Erythroblast (primary cell): ENCODE measurements at regions not wholly inside any gene's neighbourhood (a gene's known extent, or its start where the extent isn't known, plus 50 kb on each side); places are given as distances from the start of the nearest gene placed in this dataset.
"Not testable (repeated sequence)": the region's sequence is repeated elsewhere in the genome, so short reads cannot be mapped to it uniquely, and the experiment has no call there.

Source experiments
- DNase-seq, 2 experiments: peaks; one replicate each; lab custom pipeline; 2025; lab: John Stamatoyannopoulos, UW

DNA sequence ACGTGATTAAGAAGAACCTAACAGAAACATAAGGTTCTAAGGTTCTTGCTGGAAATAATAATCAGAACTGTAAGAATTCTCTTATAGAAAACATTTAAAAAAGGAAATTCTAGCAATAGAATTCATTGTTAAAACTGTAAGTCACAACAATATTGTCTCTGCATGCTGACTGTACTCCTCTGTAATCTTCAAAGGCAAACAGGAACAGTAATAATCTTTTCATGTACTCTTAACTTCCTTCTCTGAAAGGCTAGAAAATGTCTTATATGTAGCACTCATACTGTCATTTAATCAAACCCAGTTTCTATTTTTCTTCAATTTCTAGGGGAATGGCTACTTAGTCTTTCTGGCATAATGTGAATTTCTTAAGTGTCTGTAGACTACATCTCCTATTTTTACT lies 103.5 kb upstream of the AGAP9 start:
- not testable (repeated sequence) for DNase-seq

DNA sequence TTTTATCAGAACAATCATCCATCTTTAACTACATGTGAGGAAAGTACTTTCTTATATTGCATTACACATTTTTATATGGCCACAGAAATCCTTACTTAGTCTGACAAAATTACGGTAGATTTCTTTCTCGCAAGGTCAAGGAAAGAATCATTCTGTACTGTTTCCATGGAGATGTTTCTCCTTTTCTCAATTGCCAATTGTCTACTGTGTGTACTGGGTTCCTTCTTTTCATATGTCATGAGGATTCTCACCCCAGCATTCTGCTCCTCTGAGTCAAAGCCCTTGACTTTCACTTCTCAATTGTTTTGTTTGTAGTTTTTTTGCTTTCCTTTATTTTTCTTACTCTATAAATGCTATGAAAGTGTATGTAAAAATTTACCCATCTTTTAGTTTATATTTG lies 99.3 kb upstream of the AGAP9 start:
- DNase-seq: not testable (repeated sequence)

DNA sequence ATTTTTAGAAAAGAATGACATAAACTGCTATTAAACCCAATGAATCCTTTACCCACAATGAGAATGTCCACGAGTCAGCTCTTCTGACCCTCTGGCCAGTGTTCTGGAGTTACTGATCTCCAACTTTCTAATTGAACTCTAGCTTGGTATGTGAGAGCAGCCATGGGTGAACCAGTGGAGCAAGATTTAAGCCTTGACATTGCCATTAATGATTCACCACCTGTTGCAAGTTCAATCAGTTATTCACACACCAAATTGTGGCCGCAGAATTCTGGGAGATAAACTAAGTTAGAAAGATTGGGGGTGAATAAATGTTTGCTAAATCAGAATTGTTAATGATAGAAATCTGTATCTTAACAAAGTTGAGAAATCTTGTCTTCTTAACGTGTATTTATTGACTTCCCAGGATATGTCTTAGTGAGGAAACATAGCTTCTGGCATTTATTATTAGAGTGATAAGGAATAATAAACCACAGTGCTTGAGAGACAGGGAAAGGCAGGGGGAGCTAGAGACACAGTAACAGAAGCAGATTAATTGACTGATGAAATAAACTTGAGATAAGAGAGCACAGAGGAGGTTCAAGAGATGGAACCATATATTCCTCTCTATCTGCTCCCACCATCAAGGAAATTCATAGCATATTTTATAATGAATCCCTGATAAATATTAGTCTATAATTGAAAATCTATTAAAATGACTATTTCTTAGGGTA lies 96.0 kb upstream of the AGAP9 start:
- peak; percentile 39 to 41 for DNase-seq

DNA sequence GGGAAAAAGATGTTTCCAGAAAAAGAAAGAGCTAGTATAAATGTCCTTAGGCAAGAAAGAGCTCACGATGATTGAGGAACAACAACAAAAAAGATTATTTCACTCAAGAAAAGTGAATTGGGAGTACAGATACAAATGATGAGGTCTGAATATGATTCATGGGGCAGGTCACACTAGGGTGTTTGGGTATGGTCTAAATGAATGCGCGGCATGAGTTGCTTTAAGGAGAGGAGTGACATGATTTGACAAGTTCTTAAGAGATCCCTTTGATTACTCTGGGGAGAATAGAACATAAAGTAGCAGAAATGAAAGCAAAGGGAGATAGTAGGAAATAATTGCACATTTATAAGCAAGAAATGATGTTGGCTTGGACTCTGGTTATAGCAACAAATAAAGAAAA lies 85.9 kb upstream of the AGAP9 start:
- DNase-seq: not testable (repeated sequence)

DNA sequence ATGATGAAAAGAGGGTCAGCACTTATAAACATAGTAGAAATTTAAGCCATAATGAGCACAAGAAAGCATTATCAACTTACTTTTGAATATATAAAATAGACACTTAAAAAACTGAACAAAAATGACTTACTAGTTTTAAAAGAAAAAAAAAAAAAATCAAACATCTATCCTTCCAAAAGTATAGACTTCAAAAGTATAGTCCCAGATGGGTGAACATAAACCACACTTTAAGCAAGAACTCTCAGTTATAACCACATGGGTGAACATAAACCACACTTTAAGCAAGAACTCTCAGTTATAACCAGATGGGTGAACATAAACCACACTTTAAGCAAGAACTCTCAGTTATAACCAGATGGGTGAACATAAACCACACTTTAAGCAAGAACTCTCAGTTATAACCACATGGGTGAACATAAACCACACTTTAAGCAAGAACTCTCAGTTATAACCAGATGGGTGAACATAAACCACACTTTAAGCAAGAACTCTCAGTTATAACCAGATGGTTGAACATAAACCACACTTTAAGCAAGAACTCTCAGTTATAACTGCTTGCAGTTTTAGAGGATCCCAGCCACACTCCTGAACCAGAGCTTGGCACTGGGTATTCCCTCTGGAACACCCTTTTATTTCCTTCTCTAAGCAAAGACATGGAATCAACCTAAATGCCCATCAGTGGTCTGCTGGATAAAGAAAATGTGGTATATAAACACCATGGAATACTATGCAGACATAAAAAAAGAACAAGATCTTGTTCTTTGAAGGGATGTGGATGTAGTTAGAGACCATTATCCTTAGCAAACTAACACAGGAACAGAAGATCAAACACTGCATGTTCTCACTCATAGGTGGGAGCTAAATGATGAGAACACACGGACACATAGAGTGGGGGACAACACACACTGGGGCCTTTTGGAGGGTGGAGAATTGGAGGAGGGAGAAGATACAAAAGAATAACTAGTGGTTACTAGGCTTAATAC lies 82.6 kb upstream of the AGAP9 start:
- not testable (repeated sequence) for DNase-seq

DNA sequence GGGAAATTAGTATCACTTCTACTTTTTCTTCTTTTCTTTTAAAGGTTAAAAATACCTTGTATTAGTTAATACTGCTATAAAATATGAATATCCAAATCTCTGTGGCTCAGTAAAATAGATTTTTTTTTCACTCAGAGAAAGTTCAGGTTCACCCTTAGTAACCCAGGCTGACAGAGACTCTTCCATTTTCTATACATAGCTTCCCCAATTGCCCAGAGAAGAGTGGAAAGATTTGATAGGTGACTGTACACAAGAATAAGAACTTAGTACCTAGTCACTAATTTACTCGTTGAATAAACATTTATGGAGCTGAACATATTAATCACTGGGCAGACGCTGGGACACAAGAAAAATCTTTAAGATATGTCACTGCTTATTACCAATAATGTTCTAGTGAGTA lies 77.2 kb upstream of the AGAP9 start:
- not testable (repeated sequence) for DNase-seq

DNA sequence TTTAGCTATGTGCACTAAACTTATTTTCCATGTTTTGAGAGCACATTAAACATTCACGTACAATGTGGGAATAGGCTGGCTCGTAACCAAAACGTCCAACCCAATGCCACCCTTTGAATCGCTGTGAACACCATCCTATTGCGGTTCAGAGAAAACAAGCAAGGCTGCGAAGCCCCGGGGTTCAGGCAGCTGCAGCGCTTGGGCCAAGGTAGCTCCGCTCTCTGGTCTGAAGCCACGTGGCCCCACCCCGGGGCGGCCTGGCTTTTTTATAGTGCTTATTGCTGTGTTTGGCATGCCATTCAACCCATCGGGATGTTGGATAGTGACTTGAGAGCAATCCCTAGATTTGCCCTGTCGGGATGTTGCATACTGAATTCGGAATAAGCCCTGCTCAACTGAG lies 76.7 kb upstream of the AGAP9 start:
- not testable (repeated sequence) for DNase-seq

DNA sequence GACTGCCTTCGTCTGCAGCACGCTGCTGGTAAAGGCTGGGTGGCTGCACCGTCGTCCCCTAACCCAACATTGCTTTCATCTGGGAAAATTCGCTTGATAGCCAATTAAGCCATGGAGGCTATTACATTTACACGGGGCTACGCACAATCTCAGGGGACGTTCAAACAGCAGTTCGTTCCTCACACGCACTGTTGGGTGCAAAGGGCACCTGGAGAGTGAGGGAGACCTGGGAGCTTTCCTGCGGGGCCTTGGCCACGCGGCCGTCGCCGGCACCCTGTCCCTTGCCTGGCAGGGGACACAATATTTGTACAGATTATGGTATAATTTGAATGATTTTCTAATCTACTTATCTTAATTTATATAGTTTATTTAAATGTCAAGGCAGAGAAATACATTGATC lies 76.2 kb upstream of the AGAP9 start:
- not testable (repeated sequence) for DNase-seq

DNA sequence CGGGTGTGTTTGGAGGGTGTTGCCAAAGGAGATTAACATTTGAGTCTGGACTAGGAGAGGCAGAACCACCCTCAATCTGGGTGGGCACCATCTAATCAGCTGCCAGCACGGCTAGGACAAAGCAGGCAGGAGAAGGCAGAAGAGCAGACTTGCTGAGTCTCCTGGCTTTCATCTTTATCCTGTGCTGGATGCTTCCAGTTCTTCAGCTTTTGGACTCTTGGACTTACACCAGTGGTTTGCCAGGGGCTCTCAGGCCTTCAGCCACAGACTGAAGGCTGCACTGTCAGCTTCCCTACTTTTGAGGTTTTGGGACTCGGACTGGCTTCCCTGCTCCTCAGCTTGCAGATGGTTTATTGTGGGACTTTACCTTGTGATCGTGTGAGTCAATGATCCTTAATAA lies 70.4 kb upstream of the AGAP9 start:
- not testable (repeated sequence) for DNase-seq

DNA sequence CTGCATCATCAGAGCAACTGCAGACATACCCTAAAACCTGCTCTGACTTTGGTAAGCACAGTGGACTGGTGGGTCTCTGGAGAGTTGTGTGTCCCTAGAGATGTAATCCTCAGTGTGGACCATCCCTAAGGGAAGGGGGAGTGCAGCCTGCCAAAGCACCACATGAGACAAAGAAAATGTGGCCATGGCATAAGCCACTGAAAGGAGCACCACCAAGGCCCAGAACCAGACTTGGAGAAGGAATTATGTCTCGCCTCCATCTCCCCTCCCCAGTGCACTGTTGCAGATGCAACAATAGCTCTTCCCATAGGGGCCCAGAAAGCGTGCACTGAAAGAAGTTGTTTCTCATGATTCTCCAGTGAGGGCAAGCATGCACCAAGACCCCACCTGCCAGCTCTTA lies 69.7 kb upstream of the AGAP9 start:
- DNase-seq: not testable (repeated sequence)

DNA sequence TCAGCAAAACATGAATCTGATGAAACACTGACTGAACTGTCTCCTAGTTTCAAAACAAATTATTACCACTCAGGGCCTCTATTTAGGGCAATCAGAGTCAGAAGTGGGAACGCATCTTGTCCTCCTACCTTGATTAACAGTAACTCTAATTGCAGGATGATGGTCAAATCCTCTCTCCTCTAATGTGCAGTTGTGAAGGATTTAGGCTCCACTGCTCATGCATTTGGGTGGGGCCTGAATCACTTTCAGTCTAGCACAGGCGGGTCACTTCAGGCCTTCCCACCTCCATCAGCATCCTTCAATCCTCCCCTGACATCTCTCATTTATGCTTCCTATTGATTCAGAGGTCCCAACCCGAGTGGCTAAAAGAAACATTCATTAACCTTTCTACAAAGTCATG lies 67.5 kb upstream of the AGAP9 start:
- not testable (repeated sequence) for DNase-seq

DNA sequence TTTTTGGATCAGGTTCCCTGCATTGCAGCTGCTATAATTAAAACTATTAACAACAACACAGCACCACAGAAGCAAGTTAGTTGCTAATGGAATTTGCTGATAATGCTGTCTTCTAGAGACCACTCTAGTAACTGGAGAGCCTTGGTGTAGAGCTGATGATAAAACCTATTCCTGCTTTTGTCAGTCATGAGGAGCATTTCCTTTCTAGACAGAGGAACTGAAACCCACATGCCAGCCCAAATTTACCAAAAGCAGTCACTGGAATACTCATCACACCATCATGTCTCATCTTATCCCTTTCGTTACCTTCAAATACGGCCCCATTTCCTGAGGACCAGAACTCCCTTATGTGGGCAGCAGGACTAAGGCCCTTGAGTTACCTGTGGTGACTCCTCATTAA lies 67.1 kb upstream of the AGAP9 start:
- DNase-seq: not testable (repeated sequence)

DNA sequence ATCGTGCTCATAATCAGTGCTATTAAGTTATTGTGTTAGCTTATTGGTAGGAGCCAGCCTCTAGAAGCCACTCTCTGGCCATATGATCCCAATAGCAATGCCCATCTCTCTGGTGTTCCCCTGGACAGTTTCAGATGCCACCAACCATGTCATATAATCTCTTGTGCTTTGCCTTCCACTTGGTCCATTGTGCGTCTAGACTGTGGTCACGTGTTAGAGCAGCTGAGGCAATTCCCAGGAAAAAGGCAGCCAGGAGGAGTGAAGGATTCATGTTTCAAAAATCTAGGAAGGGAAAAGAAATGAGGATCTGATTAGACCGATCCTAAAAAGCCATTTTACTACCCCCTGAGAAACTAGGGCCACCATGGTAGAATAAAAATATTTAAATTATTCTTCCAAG lies 58.6 kb upstream of the AGAP9 start:
- not testable (repeated sequence) for DNase-seq

DNA sequence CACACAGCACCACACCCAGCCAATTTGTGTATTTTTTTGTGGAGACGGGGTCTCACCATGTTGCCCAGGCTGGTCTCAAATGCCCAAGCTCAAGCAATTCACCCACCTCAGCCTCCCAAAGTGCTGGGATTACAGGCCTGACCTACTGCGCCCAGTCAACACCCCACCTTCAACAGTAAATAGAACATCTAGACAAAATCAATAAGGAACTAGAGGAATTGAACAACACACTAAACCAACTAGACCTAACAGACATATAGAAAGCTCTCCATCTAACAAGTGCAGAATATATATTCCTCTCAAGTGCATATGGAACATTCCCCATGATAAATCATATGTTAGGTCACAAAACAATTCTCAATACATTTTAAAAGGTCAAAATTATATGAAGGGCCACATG lies 56.6 kb upstream of the AGAP9 start:
- DNase-seq: not testable (repeated sequence)

DNA sequence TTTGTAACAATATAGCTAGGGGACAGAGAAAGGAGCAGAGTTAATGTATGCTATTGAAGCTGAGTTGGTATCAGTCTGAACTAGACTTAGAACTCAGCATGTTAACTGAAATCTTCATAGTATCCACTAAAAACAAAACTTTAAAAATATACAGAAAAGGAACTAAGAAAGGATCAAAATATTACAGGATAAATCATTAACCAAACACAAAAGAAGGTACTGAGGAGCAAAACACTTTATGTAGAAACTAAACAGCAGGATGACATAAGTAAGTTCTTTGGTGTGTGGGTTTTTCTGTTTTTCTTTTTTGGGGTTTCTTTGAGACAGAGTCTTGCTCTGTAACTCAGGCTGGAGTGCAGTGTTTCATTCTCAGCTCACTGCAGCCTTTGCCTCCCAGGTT lies 55.1 kb upstream of the AGAP9 start:
- not testable (repeated sequence) for DNase-seq
